Osteocyte (in vitro differentiated cells): ENCODE measurements at regions not wholly inside any gene's neighbourhood (a gene's known extent, or its start where the extent isn't known, plus 50 kb on each side); places are given as distances from the start of the nearest gene placed in this dataset.

Experiments
- DNase-seq: peaks from one replicate; pipeline ENCODE4 v3.0.0; 2021; ENCODE audit warnings: mixed read lengths; ENCODE audit not compliant: unreplicated experiment; ENCODE audit errors: extremely low spot score
- H3K27ac Mint-ChIP-seq: one replicate; pipeline ENCODE4 v1.8.0; 2021; ENCODE audit warnings: mild to moderate bottlenecking, mixed read lengths; ENCODE audit not compliant: unreplicated experiment
- H3K27me3 Mint-ChIP-seq: one replicate; pipeline ENCODE4 v1.8.0; 2021; ENCODE audit warnings: mixed read lengths; ENCODE audit not compliant: unreplicated experiment
- H3K36me3 Mint-ChIP-seq: one replicate; pipeline ENCODE4 v1.8.0; 2021; ENCODE audit warnings: mixed read lengths; ENCODE audit not compliant: unreplicated experiment
- H3K4me1 Mint-ChIP-seq: one replicate; pipeline ENCODE4 v1.8.0; 2021; ENCODE audit warnings: mixed read lengths; ENCODE audit not compliant: unreplicated experiment
- H3K4me3 Mint-ChIP-seq: one replicate; pipeline ENCODE4 v1.8.0; 2021; ENCODE audit warnings: mild to moderate bottlenecking, moderate library complexity, mixed read lengths; ENCODE audit not compliant: unreplicated experiment
- H3K9me3 Mint-ChIP-seq: one replicate; pipeline ENCODE4 v1.8.0; 2021; ENCODE audit warnings: mixed read lengths; ENCODE audit not compliant: unreplicated experiment
- CTCF ChIP-seq: fragments of 200-600 bp; sonication (generic); IDR thresholded peaks from 2 replicates; pipeline ENCODE4 v1.5.0; 2021; ENCODE audit warnings: antibody characterized with exemption, mild to moderate bottlenecking, moderate library complexity

GRCh38 chr2:118521960-118522359, 325.5 kb downstream of the EN1 start:
- H3K27me3 Mint-ChIP-seq = no peaks in the 10 kb centered on the region
- no peak for TF ChIP-seq CTCF
- no peak overlapping the region for H3K4me3 Mint-ChIP-seq
- no peaks in the 10 kb centered on the region for H3K4me1 Mint-ChIP-seq
- no peaks in the 10 kb centered on the region for H3K36me3 Mint-ChIP-seq
- peaks cover 24% of the 10 kb centered on the region for H3K9me3 Mint-ChIP-seq
- DNase-seq = no peak
- H3K27ac Mint-ChIP-seq = no peak overlapping the region

GRCh38 chr2:118521272-118521671, 326.2 kb downstream of the EN1 start:
- H3K4me3 Mint-ChIP-seq = no peak overlapping the region
- DNase-seq = no peak
- H3K9me3 Mint-ChIP-seq = peaks cover 20% of the 10 kb centered on the region
- no peaks in the 10 kb centered on the region for H3K4me1 Mint-ChIP-seq
- no peaks in the 10 kb centered on the region for H3K27me3 Mint-ChIP-seq
- no peak overlapping the region for H3K27ac Mint-ChIP-seq
- no peaks in the 10 kb centered on the region for H3K36me3 Mint-ChIP-seq
- TF ChIP-seq CTCF = no peak

- no peaks in the 10 kb centered on the region for H3K4me1 Mint-ChIP-seq
- DNase-seq = no peak
- H3K36me3 Mint-ChIP-seq = no peaks in the 10 kb centered on the region
- H3K27me3 Mint-ChIP-seq = no peaks in the 10 kb centered on the region
- peaks cover 15% of the 10 kb centered on the region for H3K9me3 Mint-ChIP-seq
- TF ChIP-seq CTCF = no peak
- H3K4me3 Mint-ChIP-seq = no peak overlapping the region
- no peak overlapping the region for H3K27ac Mint-ChIP-seq
These were observed 327.2 kb downstream of the EN1 start for GRCh38 chr2:118520246-118520645.

- no peak overlapping the region for H3K27ac Mint-ChIP-seq
- H3K4me3 Mint-ChIP-seq = no peak overlapping the region
- H3K36me3 Mint-ChIP-seq = no peaks in the 10 kb centered on the region
- DNase-seq = no peak
- peaks cover 19% of the 10 kb centered on the region for H3K9me3 Mint-ChIP-seq
- no peaks in the 10 kb centered on the region for H3K4me1 Mint-ChIP-seq
- H3K27me3 Mint-ChIP-seq = no peaks in the 10 kb centered on the region
- no peak for TF ChIP-seq CTCF
These were observed 327.9 kb downstream of the EN1 start for GRCh38 chr2:118519511-118519910.

GRCh38 chr2:118510807-118511206, 336.6 kb downstream of the EN1 start:
- no peak overlapping the region for H3K27ac Mint-ChIP-seq
- no peak for TF ChIP-seq CTCF
- peaks cover 2% of the 10 kb centered on the region for H3K27me3 Mint-ChIP-seq
- H3K4me1 Mint-ChIP-seq = no peaks in the 10 kb centered on the region
- H3K36me3 Mint-ChIP-seq = no peaks in the 10 kb centered on the region
- DNase-seq = no peak
- H3K9me3 Mint-ChIP-seq = peaks cover 8% of the 10 kb centered on the region
- no peak overlapping the region for H3K4me3 Mint-ChIP-seq
